HCT116 (cell line): ENCODE measurements at regions not wholly inside any gene's neighbourhood (a gene's known extent, or its start where the extent isn't known, plus 50 kb on each side); places are given as distances from the start of the nearest gene placed in this dataset.

Source experiments
- ATAC-seq: fragments of 200-7000 bp; cut with Tn5 transposase; 2 replicates; pipeline ENCODE4 v1.9.1; 2020; ENCODE audit warnings: mild to moderate bottlenecking, moderate library complexity
- BruUV-seq: library from RNA; stranded (reverse); fragments of 400-500 nt; replicated peaks from 2 replicates; lab custom pipeline; 2021; lab: Mats Ljungman, UMichigan
- CTCF ChIA-PET: fragments of 300-600 bp; sonication (Branson Sonifier 250); formaldehyde crosslinking; loops from one replicate; lab custom pipeline; 2021; ENCODE audit warnings: antibody characterized with exemption; lab: Charles Lee
- POLR2A ChIA-PET: fragments of 300-600, 350-600 bp; sonication (Branson Sonifier 250); formaldehyde crosslinking; loops from one replicate; lab custom pipeline; 2021; ENCODE audit warnings: antibody characterized with exemption; lab: Charles Lee
- RAD21 ChIA-PET, 2 experiments: fragments of 300-600 bp; sonication (Branson Sonifier 250); formaldehyde crosslinking; loops; one replicate each; lab custom pipeline; 2023; ENCODE audit warnings: low total read pairs in 2 of 2; ENCODE audit not compliant: uncharacterized antibody in 2 of 2, unreplicated experiment in 2 of 2, low non-redundant PET in 1 of 2; lab: Charles Lee
- DNase-seq: peaks from one replicate; pipeline ENCODE4 v3.0.0-alpha.2; 2010; ENCODE audit warnings: low read depth, low spot score
- H2AFZ ChIP-seq: fragments of 200-600 bp; shearing (Covaris generic), sonication (generic); 2 replicates; pipeline ENCODE4 v1.6.1; 2017; ENCODE audit warnings: low read depth, mixed run types, mixed read lengths, antibody characterized with exemption, low read length; ENCODE audit not compliant: poor library complexity, severe bottlenecking
- H3K27ac ChIP-seq: 2 replicates; pipeline ENCODE4 v1.5.1; 2012; ENCODE audit warnings: low read depth, low read length
- H3K27me3 ChIP-seq: fragments of 200-600 bp; sonication (generic); 2 replicates; pipeline ENCODE4 v1.6.1; 2016; ENCODE audit warnings: mixed run types, low read length, mixed read lengths; ENCODE audit not compliant: insufficient read depth
- H3K36me3 ChIP-seq, 2 experiments: fragments of 200-500 bp in 1 of 2; fragments of 200-600 bp in 1 of 2; sonication (Bioruptor generic) in 1 of 2; sonication (generic) in 1 of 2; 2 replicates each; pipeline versions ENCODE4 v1.5.1 to v1.6.1; 2014 to 2016; ENCODE audit warnings: low read length in 2 of 2, inconsistent platforms in 1 of 2, mixed read lengths in 1 of 2, mixed run types in 1 of 2; ENCODE audit not compliant: insufficient read depth in 2 of 2, control insufficient read depth in 1 of 2
- H3K4me1 ChIP-seq, 2 experiments: fragments of 200-600 bp in 1 of 2; sonication (generic) in 1 of 2; 2 replicates each; pipeline versions ENCODE4 v1.5.1 to v1.6.1; 2012 to 2017; ENCODE audit warnings: low read length in 2 of 2, inconsistent platforms in 1 of 2, mild to moderate bottlenecking in 1 of 2, mixed read lengths in 1 of 2, mixed run types in 1 of 2, moderate library complexity in 1 of 2; ENCODE audit not compliant: insufficient read depth in 2 of 2, control insufficient read depth in 1 of 2
- H3K4me2 ChIP-seq: fragments of 200-600 bp; sonication (generic); 2 replicates; pipeline ENCODE4 v1.6.1; 2017; ENCODE audit warnings: mixed run types, low read length, mixed read lengths
- H3K4me3 ChIP-seq, 2 experiments: fragments of 200-600 bp in 1 of 2; sonication (generic) in 1 of 2; replicated peaks in 1 of 2; 2 replicates each; pipeline ENCODE4 v1.5.1; 2011 to 2016; ENCODE audit warnings: low read length in 2 of 2, control low read depth in 1 of 2, low read depth in 1 of 2, mild to moderate bottlenecking in 1 of 2, mixed read lengths in 1 of 2, mixed run types in 1 of 2
- H3K79me2 ChIP-seq: fragments of 200-600 bp; sonication (generic); 2 replicates; pipeline ENCODE4 v1.6.1; 2017; ENCODE audit warnings: mild to moderate bottlenecking, mixed run types, low read length, moderate library complexity, mixed read lengths; ENCODE audit not compliant: insufficient read depth
- H3K9ac ChIP-seq: fragments of 200-600 bp; sonication (generic); 2 replicates; pipeline ENCODE4 v1.6.1; 2016; ENCODE audit warnings: low read length, mixed read lengths
- H3K9me2 ChIP-seq: fragments of 200-600 bp; sonication (generic), shearing (Covaris generic); 2 replicates; pipeline ENCODE4 v1.6.1; 2017; ENCODE audit warnings: mixed run types, mild to moderate bottlenecking, moderate library complexity; ENCODE audit not compliant: insufficient read depth
- H3K9me3 ChIP-seq, 2 experiments: fragments of 200-500 bp in 1 of 2; fragments of 200-600 bp in 1 of 2; sonication (Bioruptor generic) in 1 of 2; sonication (generic) in 1 of 2; 2 replicates each; pipeline ENCODE4 v1.6.1; 2014 to 2017; ENCODE audit warnings: low read length in 2 of 2, mixed read lengths in 2 of 2, inconsistent platforms in 1 of 2, low read depth in 1 of 2, mild to moderate bottlenecking in 1 of 2, mixed run types in 1 of 2, moderate library complexity in 1 of 2; ENCODE audit not compliant: control insufficient read depth in 1 of 2, insufficient read depth in 1 of 2
- H4K20me1 ChIP-seq: fragments of 200-600 bp; sonication (generic), shearing (Covaris generic); 2 replicates; pipeline ENCODE4 v1.6.1; 2017; ENCODE audit warnings: mixed run types, mild to moderate bottlenecking, moderate library complexity; ENCODE audit not compliant: insufficient read depth
- CEBPB ChIP-seq: IDR thresholded peaks from 2 replicates; pipeline ENCODE4 v1.6.1; 2012; ENCODE audit warnings: low read depth
- EGR1 ChIP-seq: IDR thresholded peaks from 2 replicates; pipeline ENCODE4 v1.6.1; 2012; ENCODE audit warnings: low read depth
- EZH2 ChIP-seq: fragments of 200-600 bp; sonication (generic); IDR thresholded peaks from 2 replicates; pipeline ENCODE4 v1.6.1; 2017; ENCODE audit warnings: antibody characterized with exemption, mixed run types
- FOSL1 ChIP-seq: IDR thresholded peaks from 2 replicates; pipeline ENCODE4 v1.6.1; 2012; ENCODE audit warnings: low read depth
- RAD21 ChIP-seq: IDR thresholded peaks from 2 replicates; pipeline ENCODE4 v1.6.1; 2012; ENCODE audit warnings: low read depth, mild to moderate bottlenecking
- SIN3A ChIP-seq: IDR thresholded peaks from 2 replicates; pipeline ENCODE4 v1.6.1; 2012; ENCODE audit warnings: low read depth
- TCF7L2 ChIP-seq: IDR thresholded peaks from 2 replicates; pipeline ENCODE4 v1.7.0; 2011; ENCODE audit warnings: borderline replicate concordance, inconsistent platforms; ENCODE audit not compliant: insufficient read depth, insufficient read length; ENCODE audit errors: extremely low read depth
- YY1 ChIP-seq: IDR thresholded peaks from 2 replicates; pipeline ENCODE4 v1.6.1; 2011; ENCODE audit warnings: low read length, low read depth, moderate library complexity, mild to moderate bottlenecking; ENCODE audit not compliant: insufficient replicate concordance; ENCODE audit errors: extremely low read depth
- ZNF274 ChIP-seq: fragments of 200-500 bp; sonication (Bioruptor generic); IDR thresholded peaks from 2 replicates; pipeline ENCODE4 v1.6.1; 2014; ENCODE audit warnings: mild to moderate bottlenecking, low read depth, low read length, inconsistent platforms
- intact Hi-C: fragments of 100-400 bp; cut with micrococcal nuclease; formaldehyde crosslinking; loops from 2 replicates; pipeline ENCODE4 v1.10.0; 2022
- TF ChIP-seq, protein P1 (sequence below): IDR thresholded peaks from 2 replicates; pipeline ENCODE4 v1.6.1; 2012; ENCODE audit warnings: low read depth
- TF ChIP-seq, protein P2 (sequence below): IDR thresholded peaks from 2 replicates; pipeline ENCODE4 v1.6.1; 2011; ENCODE audit warnings: mild to moderate bottlenecking, low read length, moderate library complexity; ENCODE audit not compliant: insufficient replicate concordance; ENCODE audit errors: extremely low read depth
- TF ChIP-seq, protein P3 (sequence below), 3 experiments: fragments of 200-600 bp in 1 of 3; sonication (generic) in 1 of 3; IDR thresholded peaks in 2 of 3; conservative IDR thresholded peaks in 1 of 3; 2 replicates each; pipeline ENCODE4 v1.5.1; 2012 to 2017; ENCODE audit warnings: low read depth in 2 of 3, low read length in 2 of 3, antibody characterized with exemption in 1 of 3, borderline replicate concordance in 1 of 3, control low read depth in 1 of 3, mild to moderate bottlenecking in 1 of 3, mixed read lengths in 1 of 3, mixed run types in 1 of 3, moderate library complexity in 1 of 3; ENCODE audit not compliant: insufficient read depth in 1 of 3

GRCh38 chr15:47885920-47886319 is 168.6 kb downstream of the SEMA6D start:
- POLR2A ChIA-PET, result no interaction called here

More at GRCh38 chr15:47885920-47886319, 168.6 kb downstream of the SEMA6D start:
- ATAC-seq, result no peak
- TF ChIP-seq EGR1, result no peak
- TF ChIP-seq ZNF274, result no peak
- TF ChIP-seq, protein P1, sequence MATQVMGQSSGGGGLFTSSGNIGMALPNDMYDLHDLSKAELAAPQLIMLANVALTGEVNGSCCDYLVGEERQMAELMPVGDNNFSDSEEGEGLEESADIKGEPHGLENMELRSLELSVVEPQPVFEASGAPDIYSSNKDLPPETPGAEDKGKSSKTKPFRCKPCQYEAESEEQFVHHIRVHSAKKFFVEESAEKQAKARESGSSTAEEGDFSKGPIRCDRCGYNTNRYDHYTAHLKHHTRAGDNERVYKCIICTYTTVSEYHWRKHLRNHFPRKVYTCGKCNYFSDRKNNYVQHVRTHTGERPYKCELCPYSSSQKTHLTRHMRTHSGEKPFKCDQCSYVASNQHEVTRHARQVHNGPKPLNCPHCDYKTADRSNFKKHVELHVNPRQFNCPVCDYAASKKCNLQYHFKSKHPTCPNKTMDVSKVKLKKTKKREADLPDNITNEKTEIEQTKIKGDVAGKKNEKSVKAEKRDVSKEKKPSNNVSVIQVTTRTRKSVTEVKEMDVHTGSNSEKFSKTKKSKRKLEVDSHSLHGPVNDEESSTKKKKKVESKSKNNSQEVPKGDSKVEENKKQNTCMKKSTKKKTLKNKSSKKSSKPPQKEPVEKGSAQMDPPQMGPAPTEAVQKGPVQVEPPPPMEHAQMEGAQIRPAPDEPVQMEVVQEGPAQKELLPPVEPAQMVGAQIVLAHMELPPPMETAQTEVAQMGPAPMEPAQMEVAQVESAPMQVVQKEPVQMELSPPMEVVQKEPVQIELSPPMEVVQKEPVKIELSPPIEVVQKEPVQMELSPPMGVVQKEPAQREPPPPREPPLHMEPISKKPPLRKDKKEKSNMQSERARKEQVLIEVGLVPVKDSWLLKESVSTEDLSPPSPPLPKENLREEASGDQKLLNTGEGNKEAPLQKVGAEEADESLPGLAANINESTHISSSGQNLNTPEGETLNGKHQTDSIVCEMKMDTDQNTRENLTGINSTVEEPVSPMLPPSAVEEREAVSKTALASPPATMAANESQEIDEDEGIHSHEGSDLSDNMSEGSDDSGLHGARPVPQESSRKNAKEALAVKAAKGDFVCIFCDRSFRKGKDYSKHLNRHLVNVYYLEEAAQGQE, result no peak
- no peak for TF ChIP-seq YY1
- TF ChIP-seq, protein P2, sequence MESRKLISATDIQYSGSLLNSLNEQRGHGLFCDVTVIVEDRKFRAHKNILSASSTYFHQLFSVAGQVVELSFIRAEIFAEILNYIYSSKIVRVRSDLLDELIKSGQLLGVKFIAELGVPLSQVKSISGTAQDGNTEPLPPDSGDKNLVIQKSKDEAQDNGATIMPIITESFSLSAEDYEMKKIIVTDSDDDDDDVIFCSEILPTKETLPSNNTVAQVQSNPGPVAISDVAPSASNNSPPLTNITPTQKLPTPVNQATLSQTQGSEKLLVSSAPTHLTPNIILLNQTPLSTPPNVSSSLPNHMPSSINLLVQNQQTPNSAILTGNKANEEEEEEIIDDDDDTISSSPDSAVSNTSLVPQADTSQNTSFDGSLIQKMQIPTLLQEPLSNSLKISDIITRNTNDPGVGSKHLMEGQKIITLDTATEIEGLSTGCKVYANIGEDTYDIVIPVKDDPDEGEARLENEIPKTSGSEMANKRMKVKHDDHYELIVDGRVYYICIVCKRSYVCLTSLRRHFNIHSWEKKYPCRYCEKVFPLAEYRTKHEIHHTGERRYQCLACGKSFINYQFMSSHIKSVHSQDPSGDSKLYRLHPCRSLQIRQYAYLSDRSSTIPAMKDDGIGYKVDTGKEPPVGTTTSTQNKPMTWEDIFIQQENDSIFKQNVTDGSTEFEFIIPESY, result no peak
- no peak for TF ChIP-seq SIN3A
- TF ChIP-seq TCF7L2, result no peak
- TF ChIP-seq FOSL1, result no peak
- TF ChIP-seq, protein P3, sequence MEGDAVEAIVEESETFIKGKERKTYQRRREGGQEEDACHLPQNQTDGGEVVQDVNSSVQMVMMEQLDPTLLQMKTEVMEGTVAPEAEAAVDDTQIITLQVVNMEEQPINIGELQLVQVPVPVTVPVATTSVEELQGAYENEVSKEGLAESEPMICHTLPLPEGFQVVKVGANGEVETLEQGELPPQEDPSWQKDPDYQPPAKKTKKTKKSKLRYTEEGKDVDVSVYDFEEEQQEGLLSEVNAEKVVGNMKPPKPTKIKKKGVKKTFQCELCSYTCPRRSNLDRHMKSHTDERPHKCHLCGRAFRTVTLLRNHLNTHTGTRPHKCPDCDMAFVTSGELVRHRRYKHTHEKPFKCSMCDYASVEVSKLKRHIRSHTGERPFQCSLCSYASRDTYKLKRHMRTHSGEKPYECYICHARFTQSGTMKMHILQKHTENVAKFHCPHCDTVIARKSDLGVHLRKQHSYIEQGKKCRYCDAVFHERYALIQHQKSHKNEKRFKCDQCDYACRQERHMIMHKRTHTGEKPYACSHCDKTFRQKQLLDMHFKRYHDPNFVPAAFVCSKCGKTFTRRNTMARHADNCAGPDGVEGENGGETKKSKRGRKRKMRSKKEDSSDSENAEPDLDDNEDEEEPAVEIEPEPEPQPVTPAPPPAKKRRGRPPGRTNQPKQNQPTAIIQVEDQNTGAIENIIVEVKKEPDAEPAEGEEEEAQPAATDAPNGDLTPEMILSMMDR (IDR thresholded peaks at IDR 0.05 in 2 of 3, conservative IDR thresholded peaks at IDR 0.05 in 1 of 3; ENCODE audit: borderline replicate concordance in 1 of 3, insufficient read depth in 1 of 3, low read depth in 2 of 3, low read length in 2 of 3), result no peak
- TF ChIP-seq CEBPB, result no peak
- TF ChIP-seq EZH2, result no peak
- TF ChIP-seq RAD21, result no peak
- Histone ChIP-seq H3K9ac (no peak overlapping the region), H3K9me2 (no peaks in the 10 kb centered on the region), H3K79me2 (no peaks in the 10 kb centered on the region), H4K20me1 (no peaks in the 10 kb centered on the region), H3K9me3 (peaks cover 33 to 34% of the 10 kb centered on the region in 2 experiments; a peak in 2 of 4 replicates), H3K4me2 (no peak overlapping the region), H3K4me3 (no peak overlapping the region), H3K4me1 (no peaks in the 10 kb centered on the region), H3K27me3 (no peaks in the 10 kb centered on the region), H2AFZ (no peak overlapping the region), H3K36me3 (no peaks in the 10 kb centered on the region), H3K27ac (no peak overlapping the region)
- intact Hi-C loops, result no loop called here
- DNase-seq, result no peak
- ChIA-PET CTCF (no interaction called here), RAD21 (no interaction called here)
- BruUV-seq, result no TSS peak
